ENCODE measurements at regions not wholly inside any gene's neighbourhood (a gene's known extent, or its start where the extent isn't known, plus 50 kb on each side); places are given as distances from the start of the nearest gene placed in this dataset.
"Not testable (repeated sequence)": the region's sequence is repeated elsewhere in the genome, so short reads cannot be mapped to it uniquely, and the experiment has no call there.

DNA sequence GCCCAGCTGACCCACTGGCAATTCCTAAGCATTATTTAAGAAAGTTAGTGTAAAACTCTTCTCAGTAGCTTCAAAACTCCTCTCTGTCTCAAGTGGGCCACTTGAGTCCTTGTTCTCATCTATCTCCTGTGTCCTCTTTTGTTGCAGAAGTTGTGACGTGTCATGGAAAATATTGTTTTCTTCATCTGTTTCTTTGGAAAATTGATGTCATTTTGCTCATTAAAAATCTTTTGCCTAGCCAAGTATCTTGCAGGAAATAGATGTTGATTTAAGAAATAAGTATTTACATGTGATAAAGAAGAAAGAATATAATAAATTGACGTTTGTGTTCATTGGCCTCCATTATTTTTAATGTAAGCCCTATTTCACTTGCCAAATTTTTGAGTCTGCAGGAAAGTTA, 1158.4 kb upstream of the SEMA6A start:
- Histone ChIP-seq H3K36me3 (ENCODE audit: control insufficient read depth in 4 of 4, insufficient read depth in 4 of 4, low read length in 4 of 4) (no peaks in the 10 kb centered on the region), H3K9ac (ENCODE audit: insufficient read depth in 1 of 2, low read length in 2 of 2) (no peak overlapping the region), H3K27ac (ENCODE audit: low read depth in 1 of 2, low read length in 1 of 2) (no peak overlapping the region), H3K4me1 (ENCODE audit: control insufficient read depth in 5 of 5, insufficient read depth in 5 of 5, low read length in 5 of 5) (peaks cover 0 to 28% (median 2%) of the 10 kb centered on the region in 5 donors), H3K27me3 (ENCODE audit: control insufficient read depth in 3 of 3, insufficient read depth in 3 of 3, low read length in 2 of 3) (no peaks in the 10 kb centered on the region), H3K9me3 (ENCODE audit: control insufficient read depth in 4 of 4, insufficient read depth in 3 of 4, low read length in 3 of 4) (no peaks in the 10 kb centered on the region), H3K4me3 (no peak overlapping the region)
- WGBS, 2 donors: 53 to 66% methylated on average over 2 of the region's 2 CpGs
- DNase-seq: no peak
- no peak for ATAC-seq (ENCODE audit: insufficient read depth, low FRiP score)
- TF ChIP-seq, protein P1, sequence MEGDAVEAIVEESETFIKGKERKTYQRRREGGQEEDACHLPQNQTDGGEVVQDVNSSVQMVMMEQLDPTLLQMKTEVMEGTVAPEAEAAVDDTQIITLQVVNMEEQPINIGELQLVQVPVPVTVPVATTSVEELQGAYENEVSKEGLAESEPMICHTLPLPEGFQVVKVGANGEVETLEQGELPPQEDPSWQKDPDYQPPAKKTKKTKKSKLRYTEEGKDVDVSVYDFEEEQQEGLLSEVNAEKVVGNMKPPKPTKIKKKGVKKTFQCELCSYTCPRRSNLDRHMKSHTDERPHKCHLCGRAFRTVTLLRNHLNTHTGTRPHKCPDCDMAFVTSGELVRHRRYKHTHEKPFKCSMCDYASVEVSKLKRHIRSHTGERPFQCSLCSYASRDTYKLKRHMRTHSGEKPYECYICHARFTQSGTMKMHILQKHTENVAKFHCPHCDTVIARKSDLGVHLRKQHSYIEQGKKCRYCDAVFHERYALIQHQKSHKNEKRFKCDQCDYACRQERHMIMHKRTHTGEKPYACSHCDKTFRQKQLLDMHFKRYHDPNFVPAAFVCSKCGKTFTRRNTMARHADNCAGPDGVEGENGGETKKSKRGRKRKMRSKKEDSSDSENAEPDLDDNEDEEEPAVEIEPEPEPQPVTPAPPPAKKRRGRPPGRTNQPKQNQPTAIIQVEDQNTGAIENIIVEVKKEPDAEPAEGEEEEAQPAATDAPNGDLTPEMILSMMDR (IDR thresholded peaks at IDR 0.05; ENCODE audit: control extremely low read depth, extremely low read depth): no peak

DNA sequence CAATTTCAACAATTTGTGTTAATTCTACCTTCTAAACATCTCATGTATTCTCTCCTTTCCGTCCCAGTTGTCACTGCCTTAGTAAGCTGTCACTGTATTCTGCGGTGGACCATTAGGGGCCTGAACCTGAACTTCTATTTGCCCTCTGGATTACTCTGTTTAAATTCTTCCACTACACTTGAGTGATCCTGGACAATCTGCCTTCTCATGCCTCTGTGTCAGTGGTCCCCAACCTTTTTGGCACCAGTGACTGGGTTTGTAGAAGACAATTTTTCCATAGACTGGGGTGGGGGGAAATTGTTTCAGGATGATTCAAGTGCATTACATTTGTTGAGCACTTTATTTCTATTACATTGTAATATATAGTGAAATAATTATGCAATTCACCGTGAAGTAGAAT, 1157.6 kb upstream of the SEMA6A start:
- no peak overlapping the region for H3K9ac ChIP-seq (ENCODE audit: insufficient read depth in 1 of 2, low read length in 2 of 2)
- no peak overlapping the region for H3K27ac ChIP-seq (ENCODE audit: low read depth in 1 of 2, low read length in 1 of 2)
- no peak for ATAC-seq (ENCODE audit: insufficient read depth, low FRiP score)
- no peak for DNase-seq
- H3K4me3 ChIP-seq: no peak overlapping the region
- no peaks in the 10 kb centered on the region for H3K27me3 ChIP-seq (ENCODE audit: control insufficient read depth in 3 of 3, insufficient read depth in 3 of 3, low read length in 2 of 3)
- 88 to 91% methylated on average over 3 of the region's 3 CpGs for WGBS, 2 donors
- H3K4me1 ChIP-seq (ENCODE audit: control insufficient read depth in 5 of 5, insufficient read depth in 5 of 5, low read length in 5 of 5): peaks cover 0 to 28% (median 2%) of the 10 kb centered on the region in 5 donors
- H3K9me3 ChIP-seq (ENCODE audit: control insufficient read depth in 4 of 4, insufficient read depth in 3 of 4, low read length in 3 of 4): no peaks in the 10 kb centered on the region
- no peaks in the 10 kb centered on the region for H3K36me3 ChIP-seq (ENCODE audit: control insufficient read depth in 4 of 4, insufficient read depth in 4 of 4, low read length in 4 of 4)
- TF ChIP-seq, protein P1 (IDR thresholded peaks at IDR 0.05; ENCODE audit: control extremely low read depth, extremely low read depth): no peak

DNA sequence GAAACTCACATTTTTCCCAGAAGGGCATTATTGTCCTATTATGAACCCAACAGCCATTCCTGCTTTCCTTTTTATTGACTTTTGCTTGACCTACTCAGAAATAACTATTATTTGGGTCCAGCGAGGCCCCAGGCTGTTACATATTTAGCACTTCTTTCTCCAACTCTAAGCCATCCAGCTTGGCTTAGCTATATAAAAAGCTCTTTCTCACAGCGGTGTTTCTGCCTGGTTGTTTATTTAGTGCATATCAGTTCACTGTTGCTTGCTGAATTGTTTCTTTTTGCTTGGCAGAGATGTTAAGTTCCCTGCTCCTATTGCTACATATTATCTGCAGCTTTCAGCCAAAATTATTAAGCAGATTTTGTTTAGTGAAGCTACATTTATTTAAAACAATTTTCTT, 1156.8 kb upstream of the SEMA6A start:
- Histone ChIP-seq H3K27me3 (ENCODE audit: control insufficient read depth in 3 of 3, insufficient read depth in 3 of 3, low read length in 2 of 3) (no peaks in the 10 kb centered on the region), H3K36me3 (ENCODE audit: control insufficient read depth in 4 of 4, insufficient read depth in 4 of 4, low read length in 4 of 4) (no peaks in the 10 kb centered on the region), H3K4me3 (no peak overlapping the region), H3K4me1 (ENCODE audit: control insufficient read depth in 5 of 5, insufficient read depth in 5 of 5, low read length in 5 of 5) (peaks cover 0 to 28% (median 2%) of the 10 kb centered on the region in 5 donors), H3K9me3 (ENCODE audit: control insufficient read depth in 4 of 4, insufficient read depth in 3 of 4, low read length in 3 of 4) (no peaks in the 10 kb centered on the region), H3K9ac (ENCODE audit: insufficient read depth in 1 of 2, low read length in 2 of 2) (no peak overlapping the region), H3K27ac (ENCODE audit: low read depth in 1 of 2, low read length in 1 of 2) (no peak overlapping the region)
- ATAC-seq (ENCODE audit: insufficient read depth, low FRiP score): peak; percentile 47
- peak; percentile 59 to 95 (median 94) for DNase-seq
- WGBS, 2 donors: 33 to 63% methylated on average over 2 of the region's 2 CpGs
- TF ChIP-seq, protein P1 (IDR thresholded peaks at IDR 0.05; ENCODE audit: control extremely low read depth, extremely low read depth): no peak

DNA sequence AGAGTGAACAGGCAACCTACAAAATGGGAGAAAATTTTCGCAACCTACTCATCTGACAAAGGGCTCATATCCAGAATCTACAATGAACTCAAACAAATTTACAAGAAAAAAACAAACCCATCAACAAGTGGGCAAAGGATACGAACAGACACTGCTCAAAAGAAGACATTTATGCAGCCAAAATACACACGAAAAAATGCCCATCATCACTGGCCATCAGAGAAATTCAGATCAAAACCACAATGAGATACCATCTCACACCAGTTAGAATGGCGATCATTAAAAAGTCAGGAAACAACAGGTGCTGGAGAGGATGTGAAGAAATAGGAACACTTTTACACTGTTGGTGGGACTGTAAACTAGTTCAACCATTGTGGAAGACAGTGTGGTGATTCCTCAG, 1146.2 kb upstream of the SEMA6A start:
- H3K4me1 ChIP-seq (ENCODE audit: control insufficient read depth in 5 of 5, insufficient read depth in 5 of 5, low read length in 5 of 5); H3K36me3 ChIP-seq (ENCODE audit: control insufficient read depth in 4 of 4, insufficient read depth in 4 of 4, low read length in 4 of 4); H3K4me3 ChIP-seq; H3K27ac ChIP-seq (ENCODE audit: low read depth in 1 of 2, low read length in 1 of 2); H3K9me3 ChIP-seq (ENCODE audit: control insufficient read depth in 4 of 4, insufficient read depth in 3 of 4, low read length in 3 of 4); ATAC-seq (ENCODE audit: insufficient read depth, low FRiP score); H3K9ac ChIP-seq (ENCODE audit: insufficient read depth in 1 of 2, low read length in 2 of 2); DNase-seq; H3K27me3 ChIP-seq (ENCODE audit: control insufficient read depth in 3 of 3, insufficient read depth in 3 of 3, low read length in 2 of 3): not testable (repeated sequence)
- 79 to 84% methylated on average over 3 to 4 of the region's 4 CpGs for WGBS, 2 donors
